SHP77 (cell line): ENCODE measurements at regions not wholly inside any gene's neighbourhood (a gene's known extent, or its start where the extent isn't known, plus 50 kb on each side); places are given as distances from the start of the nearest gene placed in this dataset.

ENCODE experiments used
- DNase-seq, 2 experiments: peaks; one replicate each; lab custom pipeline; 2025; lab: John Stamatoyannopoulos, UW

- DNase-seq, result no peak
Observed at GRCh38 chr11:21825127-21825526, 367.8 kb upstream of the ANO5 start.

- no peak for DNase-seq
Observed at GRCh38 chr11:21838427-21838826, 354.5 kb upstream of the ANO5 start.

- DNase-seq, result no peak
Observed at GRCh38 chr11:21839796-21840195, 353.1 kb upstream of the ANO5 start.

GRCh38 chr11:21861314-21861713 is 331.6 kb upstream of the ANO5 start:
- DNase-seq, result no peak

- no peak for DNase-seq
Observed at GRCh38 chr11:21865541-21865940, 327.3 kb upstream of the ANO5 start.

- peak; percentile 7 to 31 for DNase-seq
Observed at GRCh38 chr11:21866781-21867180, 326.1 kb upstream of the ANO5 start.

- no peak for DNase-seq
Observed at GRCh38 chr11:21877151-21877550, 315.7 kb upstream of the ANO5 start.

GRCh38 chr11:21883354-21883753 is 309.5 kb upstream of the ANO5 start:
- DNase-seq, result no peak

GRCh38 chr11:21888814-21889213 is 304.1 kb upstream of the ANO5 start:
- no peak for DNase-seq

- DNase-seq, result no peak
Observed at GRCh38 chr11:21892736-21893564, 299.9 kb upstream of the ANO5 start.

- DNase-seq, result no peak
Observed at GRCh38 chr11:21893565-21893867, 299.4 kb upstream of the ANO5 start.

- no peak for DNase-seq
Observed at GRCh38 chr11:21894492-21894891, 298.4 kb upstream of the ANO5 start.

- DNase-seq, result no peak
Observed at GRCh38 chr11:21895686-21896085, 297.2 kb upstream of the ANO5 start.

- no peak for DNase-seq
Observed at GRCh38 chr11:21896216-21896615, 296.7 kb upstream of the ANO5 start.

- DNase-seq, result no peak
Observed at GRCh38 chr11:21896746-21897602, 295.9 kb upstream of the ANO5 start.

GRCh38 chr11:21897752-21898151 is 295.1 kb upstream of the ANO5 start:
- DNase-seq, result no peak

- DNase-seq, result no peak
Observed at GRCh38 chr11:21908211-21908610, 284.7 kb upstream of the ANO5 start.

GRCh38 chr11:21909145-21909544 is 283.7 kb upstream of the ANO5 start:
- DNase-seq, result no peak

GRCh38 chr11:21911061-21911460 is 281.8 kb upstream of the ANO5 start:
- DNase-seq, result no peak

- DNase-seq, result no peak
Observed at GRCh38 chr11:21912285-21912684, 280.6 kb upstream of the ANO5 start.

- no peak for DNase-seq
Observed at GRCh38 chr11:21921151-21921550, 271.7 kb upstream of the ANO5 start.

GRCh38 chr11:21924262-21924661 is 268.6 kb upstream of the ANO5 start:
- no peak for DNase-seq

- no peak for DNase-seq
Observed at GRCh38 chr11:21927628-21928027, 265.3 kb upstream of the ANO5 start.
